HS-5 (cell line): ENCODE measurements at regions not wholly inside any gene's neighbourhood (a gene's known extent, or its start where the extent isn't known, plus 50 kb on each side); places are given as distances from the start of the nearest gene placed in this dataset.

Experiments used
- DNase-seq: peaks from one replicate; pipeline ENCODE4 v3.0.0-alpha.2; 2012; ENCODE audit warnings: low read depth

DNA sequence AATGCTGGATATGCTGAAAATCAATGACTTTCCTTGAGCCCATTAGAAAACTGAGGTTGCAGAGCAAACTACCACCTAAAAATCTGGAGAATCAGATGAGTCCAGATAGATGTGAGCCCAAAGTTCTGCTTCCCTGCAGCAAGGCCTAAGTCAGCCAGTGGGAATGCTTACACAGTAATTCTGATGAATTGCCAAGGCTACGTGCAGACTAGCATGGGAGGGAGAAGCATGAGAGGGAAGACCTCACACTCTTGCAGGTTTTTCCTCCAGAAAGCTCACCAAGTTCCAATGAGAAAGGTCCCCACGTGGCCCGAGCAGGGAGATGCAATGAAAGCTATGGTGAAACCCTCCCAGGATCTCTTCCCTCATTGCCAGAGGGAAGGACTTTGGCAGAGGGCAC is 104.8 kb upstream of the SIRPA start:
- no peak for DNase-seq

DNA sequence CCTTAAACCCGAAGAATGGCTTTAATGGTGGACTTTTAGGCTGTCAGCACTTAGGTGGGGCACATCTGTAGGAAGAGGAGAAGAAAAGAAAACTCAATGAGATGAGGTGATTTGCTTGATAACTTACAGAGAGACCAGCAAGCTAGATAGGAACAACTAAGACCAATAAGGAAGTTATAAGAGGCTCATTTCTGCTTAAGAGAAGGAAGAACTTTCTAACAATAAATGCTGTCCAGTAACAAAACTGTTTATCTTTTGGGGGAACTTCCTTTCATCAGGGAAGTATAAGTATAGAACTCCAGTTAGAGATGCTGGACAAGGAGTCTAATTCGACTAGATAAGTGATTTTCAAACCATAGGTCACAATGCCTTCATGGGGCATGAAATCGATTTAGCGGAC is 107.2 kb upstream of the SIRPA start:
- no peak for DNase-seq

DNA sequence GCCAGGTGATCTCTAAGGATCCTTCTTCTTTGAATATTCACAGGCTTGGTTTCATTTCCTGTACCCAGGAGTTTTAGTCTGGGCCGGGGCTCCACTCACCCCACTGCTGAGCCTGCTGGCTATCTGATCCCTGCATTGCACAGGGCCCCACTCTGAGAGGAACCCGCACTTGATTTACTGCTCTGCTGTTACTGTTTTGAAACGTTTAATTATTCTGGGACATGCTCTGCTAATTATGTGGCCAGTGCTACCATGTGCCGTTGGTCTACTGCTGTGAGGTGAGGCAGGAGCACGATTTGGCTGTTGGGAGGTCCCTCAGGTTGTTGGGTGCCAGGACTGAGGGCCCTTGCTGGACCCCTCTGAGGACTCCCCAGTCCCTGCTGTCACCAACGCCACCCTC is 108.7 kb upstream of the SIRPA start:
- no peak for DNase-seq

- DNase-seq = no peak
Observed at GRCh38 chr20:1784586-1784985, 110.6 kb upstream of the SIRPA start.

DNA sequence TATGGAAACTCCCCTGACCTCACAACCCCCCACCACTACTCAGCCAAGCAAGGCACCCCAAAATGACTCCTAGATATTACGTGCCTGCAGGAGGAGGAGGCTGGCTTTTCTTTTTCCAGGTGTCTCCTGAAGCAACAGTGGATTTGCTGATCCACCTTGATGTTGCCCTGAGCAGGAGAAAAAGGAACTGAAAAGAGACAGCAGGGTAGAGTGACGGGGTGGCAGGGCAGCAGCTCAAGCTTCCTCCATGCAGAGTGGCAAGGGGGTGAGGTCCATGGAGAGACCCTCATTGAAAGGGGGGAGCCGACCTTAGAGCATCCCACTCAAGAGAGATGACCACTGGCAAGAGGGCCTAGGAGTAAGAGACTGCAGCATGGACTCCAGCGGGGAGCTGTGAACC is 112.0 kb upstream of the SIRPA start:
- no peak for DNase-seq

DNA sequence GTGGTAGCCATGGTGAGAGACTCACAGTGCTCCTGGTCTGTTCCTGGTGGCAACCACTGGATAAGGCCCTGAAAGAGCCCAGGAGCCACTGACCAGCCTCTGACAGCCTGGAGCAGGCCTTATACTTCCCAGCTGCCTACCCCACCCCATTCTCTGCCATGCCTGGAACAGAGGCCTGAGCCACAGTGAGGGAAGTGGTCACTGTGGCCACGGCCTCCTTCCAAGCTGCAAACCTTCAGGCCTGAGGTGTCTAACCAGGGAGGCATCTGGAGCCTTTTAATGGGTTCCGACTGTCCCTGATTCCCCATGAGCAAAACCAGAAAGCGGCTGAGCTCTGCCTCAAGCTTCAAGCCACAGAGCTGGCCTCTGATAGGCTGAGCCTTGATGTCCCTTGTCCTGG is 113.0 kb upstream of the SIRPA start:
- no peak for DNase-seq

DNA sequence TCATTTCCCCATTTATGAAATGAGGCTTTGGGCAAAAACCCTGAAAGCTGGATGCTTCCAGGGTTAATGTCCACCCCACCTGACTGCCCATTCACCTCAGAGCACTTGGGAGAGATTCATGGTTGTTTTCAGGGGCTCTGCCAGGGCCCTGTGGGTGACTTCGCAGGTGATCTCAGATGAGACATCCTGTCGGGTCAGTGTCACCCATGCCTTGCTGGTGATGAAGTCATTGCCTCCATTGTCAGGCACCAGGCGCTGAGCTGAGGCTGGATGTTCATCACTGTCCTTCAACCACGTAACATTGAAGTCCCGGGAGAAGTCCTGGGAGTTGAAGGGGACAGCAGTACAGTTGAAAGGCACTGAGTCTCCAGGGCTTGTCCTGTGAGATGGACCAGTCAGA is 115.6 kb upstream of the SIRPA start:
- no peak for DNase-seq

DNA sequence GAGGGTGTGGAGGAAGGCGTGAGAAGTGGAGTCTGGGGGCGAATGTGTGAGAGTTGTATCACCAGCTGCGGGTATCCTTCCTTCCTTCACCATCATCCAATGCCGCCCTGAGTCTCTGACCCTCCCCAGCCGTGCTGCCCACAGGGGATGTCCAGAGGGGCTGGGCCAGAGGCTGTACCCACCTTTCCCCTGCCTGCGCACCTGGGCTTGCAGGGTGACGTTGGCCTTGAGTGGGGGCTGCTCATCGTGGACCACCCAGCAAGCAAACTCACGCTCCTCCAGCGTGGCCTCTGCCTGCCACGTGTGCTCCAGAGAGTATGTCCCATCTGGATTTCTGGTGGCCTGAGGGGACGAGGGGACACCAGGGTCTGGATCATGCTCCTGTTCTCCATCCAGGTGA is 116.9 kb upstream of the SIRPA start:
- no peak for DNase-seq

DNA sequence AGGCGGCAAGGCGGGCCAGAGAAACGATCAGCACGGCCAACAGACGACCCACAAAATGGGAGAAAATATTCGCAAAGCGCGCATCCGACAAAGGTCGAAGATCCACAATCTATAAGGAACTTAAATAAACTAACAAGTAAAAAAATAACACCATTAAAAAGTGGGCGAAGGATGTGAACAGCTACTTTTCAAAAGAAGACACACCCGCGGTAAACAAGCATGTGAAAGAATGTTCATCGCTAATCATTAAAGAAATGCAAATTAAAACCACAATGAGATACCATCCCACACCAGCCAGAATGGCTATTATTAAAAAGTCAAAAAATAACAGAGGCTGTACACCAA is 117.8 kb upstream of the SIRPA start:
- DNase-seq = no peak

- peak; percentile 63 for DNase-seq
Observed at GRCh38 chr20:1776681-1777475, 118.3 kb upstream of the SIRPA start.

DNA sequence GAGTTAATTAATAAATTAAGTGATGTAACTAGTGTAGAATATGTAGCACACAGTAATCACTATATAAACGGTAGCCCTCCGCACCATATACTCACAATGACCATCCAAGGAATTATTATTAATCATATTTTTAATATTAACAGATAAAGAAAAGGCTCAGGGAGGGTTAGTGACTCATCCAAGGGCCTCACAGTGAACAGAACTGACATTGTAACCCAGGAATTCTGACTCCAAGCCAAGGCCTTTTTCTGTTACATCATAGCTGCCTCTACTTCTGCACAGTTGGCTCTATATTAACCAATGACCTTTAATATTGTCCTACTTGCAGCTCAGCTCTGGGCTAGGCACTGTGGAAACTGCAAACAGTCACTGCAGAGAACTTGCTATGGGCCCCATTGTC is 117.5 kb upstream of the SIRPG start:
- no peak for DNase-seq

DNA sequence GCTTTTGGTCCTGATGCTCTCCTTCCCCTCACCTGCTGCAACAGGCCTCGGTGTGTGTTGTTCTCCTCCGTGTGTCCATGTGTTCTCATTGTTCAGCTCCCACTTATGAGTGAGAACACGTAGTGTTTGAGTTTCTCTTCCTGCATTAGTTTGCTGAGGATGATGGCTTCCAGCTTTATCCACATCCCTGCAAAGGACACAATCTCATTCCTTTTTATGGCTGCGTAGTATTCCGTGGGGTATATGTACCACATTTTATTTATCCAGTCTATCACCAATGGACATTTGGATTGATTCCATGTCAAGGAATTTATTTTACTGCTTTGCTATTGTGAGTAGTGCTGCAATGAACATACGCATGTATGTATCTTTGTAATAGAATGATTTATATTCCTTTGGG is 116.9 kb upstream of the SIRPG start:
- no peak for DNase-seq

GRCh38 chr20:1773816-1774215 is 116.2 kb upstream of the SIRPG start:
- no peak for DNase-seq

GRCh38 chr20:1769491-1769890 is 111.9 kb upstream of the SIRPG start:
- no peak for DNase-seq

GRCh38 chr20:1766731-1767130 is 109.2 kb upstream of the SIRPG start:
- DNase-seq = no peak

DNA sequence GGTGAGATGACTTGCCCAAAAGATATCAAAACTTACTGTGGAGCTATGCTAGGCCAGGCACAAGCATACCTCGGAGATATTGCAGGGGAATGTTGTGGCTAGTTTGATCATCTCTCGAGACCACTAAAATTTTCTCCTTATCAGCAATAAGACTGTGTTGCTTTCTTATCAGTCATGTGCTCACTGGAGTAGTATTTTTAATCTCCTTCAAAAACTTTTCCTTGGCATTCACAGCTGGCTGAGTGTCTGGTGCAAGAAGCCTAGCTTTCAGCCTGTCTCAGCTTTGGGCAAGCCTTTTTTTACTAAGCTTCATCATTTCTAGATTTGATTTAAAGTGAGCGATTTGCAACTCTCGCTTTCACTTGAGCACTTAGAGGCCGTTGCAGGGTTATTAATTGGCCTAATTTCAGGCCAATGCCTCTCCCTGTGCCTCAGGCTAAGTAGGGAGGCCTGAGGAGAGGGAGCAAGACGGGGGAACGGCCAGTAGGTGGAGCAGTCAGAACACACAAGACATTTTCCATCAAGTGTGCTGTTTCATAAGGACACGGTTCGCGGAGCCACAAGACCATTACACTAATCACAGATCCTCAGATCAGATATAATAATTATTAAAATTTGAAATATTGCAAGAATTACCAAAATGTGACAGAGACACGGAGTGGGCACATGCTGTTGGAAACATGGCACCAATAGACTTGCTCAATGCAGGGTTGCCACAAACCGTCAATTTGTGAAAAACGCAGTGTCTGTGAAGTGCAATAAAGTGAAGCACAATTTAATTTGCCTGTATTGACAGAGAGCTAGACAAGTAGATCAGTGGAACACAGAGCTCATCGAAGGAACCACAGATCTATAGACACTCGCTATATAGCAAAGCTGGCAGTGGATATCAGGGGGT is 106.8 kb upstream of the SIRPG start:
- DNase-seq = peak; percentile 43

DNA sequence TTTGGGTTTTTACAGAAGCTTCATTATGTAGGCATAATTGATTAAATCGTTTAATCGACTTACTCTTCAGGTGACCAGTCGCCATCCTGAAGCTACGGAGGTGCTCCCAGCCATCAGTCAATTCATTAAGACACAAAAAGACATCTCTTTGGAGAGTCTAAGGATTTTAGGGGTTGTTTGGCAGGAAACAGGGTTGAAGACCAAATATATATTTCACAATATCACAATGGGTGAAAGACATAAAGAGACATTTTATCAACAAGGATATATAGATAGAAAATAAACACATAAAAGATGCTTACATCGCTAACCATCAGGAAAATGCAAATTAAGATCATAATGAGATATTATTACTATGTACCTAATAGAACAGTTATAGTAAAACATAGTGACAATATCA is 104.0 kb upstream of the SIRPG start:
- DNase-seq = no peak

DNA sequence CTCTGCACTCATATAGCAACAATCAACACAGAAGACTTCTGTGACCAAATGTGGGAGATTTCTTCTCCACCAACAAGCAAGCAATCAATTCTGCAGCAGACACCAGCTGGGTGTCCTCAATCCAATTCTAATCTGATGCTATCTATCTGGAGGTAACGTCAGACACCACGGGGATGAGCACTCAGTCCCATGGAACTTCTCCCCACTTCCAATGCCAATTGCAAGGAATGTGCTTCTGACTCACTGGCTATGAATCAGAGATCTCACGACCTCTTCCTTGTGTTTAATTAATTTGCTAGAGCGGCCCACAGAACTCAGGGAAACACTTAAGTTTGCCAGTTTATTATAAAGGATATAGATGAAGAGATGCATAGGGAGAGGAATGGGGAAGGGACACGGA is 103.5 kb upstream of the SIRPG start:
- peak; percentile 89 for DNase-seq

- DNase-seq = no peak
Observed at GRCh38 chr20:1758765-1759164, 101.2 kb upstream of the SIRPG start.

- no peak for DNase-seq
Observed at GRCh38 chr20:1757606-1758512, 100.3 kb upstream of the SIRPG start.

- no peak for DNase-seq
Observed at GRCh38 chr20:1757072-1757471, 99.5 kb upstream of the SIRPG start.

- no peak for DNase-seq
Observed at GRCh38 chr20:1754749-1755148, 97.2 kb upstream of the SIRPG start.

GRCh38 chr20:1754306-1754705 is 96.7 kb upstream of the SIRPG start:
- DNase-seq = no peak
